GM19395 (cell line): ENCODE measurements at regions not wholly inside any gene's neighbourhood (a gene's known extent, or its start where the extent isn't known, plus 50 kb on each side); places are given as distances from the start of the nearest gene placed in this dataset.
A peak's percentile ranks its signal among the peaks of the same experiment; 100 is the strongest.

Experiments
- ATAC-seq: cut with Tn5 transposase; IDR thresholded peaks from one replicate; pipeline ENCODE4 v1.9.1; 2021; ENCODE audit warnings: mild to moderate bottlenecking, moderate library complexity; ENCODE audit not compliant: unreplicated experiment

DNA sequence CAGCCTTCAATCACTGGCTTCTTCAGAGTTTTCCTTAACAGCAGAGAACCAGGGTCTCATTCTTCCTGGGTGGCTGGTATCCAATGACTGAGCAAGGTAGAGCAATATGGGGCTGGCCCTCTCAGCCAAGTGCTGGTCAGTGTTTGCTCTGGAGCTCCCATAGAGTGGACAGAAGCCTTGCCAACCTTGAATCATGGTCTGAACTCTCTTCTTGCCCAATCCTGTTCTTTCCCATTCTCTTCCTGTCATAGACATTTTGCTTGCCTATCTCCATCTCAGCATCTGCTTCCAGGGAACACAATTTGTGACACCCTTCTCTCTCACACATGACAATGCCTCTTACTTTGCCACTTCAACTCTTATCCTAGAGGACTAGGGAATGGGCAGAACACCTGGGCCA, 245.6 kb upstream of the PEX5L start:
- ATAC-seq: no peak

DNA sequence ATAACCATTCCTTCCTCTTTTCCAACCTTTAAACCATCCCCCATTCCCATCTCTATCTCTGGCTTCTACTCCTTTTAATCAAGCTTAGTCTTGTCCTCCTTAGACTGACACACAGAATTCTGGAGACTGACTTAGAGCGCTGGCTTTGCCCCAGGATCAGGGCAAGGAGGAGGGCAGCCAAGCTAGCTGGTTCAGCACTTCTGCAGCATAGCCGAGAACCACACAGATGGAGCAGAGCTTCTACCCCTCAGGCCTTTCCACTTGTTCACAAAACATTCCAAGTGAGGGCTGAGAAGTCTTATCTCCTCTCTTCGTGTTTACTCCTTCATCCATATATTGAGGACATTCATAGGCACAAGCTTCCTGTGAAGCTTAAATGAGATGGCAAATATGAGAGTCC, 246.5 kb upstream of the PEX5L start:
- ATAC-seq: no peak

DNA sequence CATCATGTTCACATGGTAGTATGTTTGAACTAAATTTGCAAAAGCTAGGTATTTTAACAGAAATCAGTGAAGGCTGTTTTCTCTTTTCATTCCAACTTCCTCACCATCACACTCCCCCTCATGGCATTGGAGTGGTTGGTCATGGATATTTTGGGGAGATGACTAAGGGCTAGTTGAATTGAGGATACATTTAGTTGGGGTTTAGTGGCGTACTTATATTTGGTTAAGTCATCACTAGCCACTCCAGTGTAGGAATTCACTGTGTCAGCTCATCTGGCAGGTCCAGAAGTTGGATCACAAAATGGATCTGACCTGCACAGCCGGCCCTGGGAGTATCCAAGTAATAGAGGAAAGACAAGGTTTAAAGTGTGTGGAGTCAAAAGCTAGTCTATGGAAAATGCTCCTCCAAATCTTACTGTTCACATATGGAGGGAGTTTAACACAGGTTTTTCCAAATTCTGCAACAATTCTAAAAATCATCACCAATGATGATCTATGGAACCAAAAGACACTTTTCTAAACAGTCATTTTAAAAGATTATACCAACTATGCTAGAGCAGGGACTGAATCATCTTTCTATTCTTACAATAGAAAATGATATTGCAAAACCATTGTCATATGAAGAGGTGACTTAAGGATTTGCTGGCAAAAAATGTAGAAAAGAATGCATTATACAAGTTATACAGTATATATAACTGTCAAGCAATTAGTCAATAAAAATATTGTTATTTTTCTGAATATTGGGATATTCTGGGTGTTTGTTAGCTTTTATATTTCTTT, 247.8 kb upstream of the PEX5L start:
- ATAC-seq: no peak

DNA sequence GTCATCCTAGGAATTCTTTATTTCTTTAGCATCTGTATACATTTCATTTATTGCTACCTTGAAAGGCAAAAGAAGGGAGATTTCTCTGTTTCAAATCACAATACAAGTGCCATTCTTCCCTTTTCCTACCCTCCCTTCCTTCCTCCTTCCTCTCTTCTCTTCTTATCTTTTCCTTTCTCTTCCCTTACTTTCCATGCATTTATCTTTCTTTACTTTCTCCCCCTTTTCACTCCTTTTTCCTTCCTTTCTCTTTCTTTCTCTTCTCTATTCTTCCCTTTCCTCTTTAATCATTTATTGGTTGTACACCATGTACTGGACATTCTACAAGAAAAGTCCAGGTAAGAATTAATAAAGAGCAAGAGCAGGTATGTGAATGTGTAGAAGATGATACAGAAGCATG, 251.0 kb upstream of the PEX5L start:
- no peak for ATAC-seq

DNA sequence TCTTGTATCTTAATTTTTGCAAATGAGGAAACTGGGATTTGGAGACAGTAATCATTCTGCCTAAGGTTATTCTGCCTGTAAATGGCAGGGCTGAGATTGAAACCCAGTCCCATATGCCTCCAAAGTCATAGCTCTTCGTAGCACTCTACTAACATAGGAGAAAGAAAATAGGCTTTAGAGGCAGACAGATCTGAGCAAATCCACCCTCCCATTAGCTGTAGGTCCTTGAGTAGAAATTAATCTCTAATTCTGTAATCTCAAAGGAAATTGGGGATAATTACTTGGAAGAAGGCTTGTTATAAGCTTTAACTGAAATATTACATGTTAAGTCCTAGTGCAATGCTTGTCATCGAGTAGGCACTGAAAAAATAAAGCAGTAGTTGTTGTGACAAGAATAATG, 252.1 kb upstream of the PEX5L start:
- ATAC-seq: no peak

DNA sequence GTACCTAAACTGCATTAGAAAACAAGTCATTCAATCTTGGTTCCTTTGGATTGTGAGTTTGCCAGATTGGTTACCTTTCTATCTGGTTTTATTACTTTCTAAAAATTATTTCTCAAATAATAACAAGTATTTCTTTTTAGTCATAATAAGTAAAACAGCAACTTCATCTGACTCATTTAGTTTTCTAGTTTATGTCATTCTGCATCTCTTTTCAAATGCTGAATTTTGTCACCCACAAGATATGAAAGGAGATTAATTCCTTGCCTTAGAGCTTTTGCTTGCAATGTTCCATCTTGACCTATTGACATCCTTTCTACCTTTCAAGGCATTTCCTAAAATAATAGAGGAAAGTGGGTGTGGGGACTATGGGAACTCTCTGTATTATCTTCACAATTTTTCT, 253.6 kb upstream of the PEX5L start:
- ATAC-seq: no peak

DNA sequence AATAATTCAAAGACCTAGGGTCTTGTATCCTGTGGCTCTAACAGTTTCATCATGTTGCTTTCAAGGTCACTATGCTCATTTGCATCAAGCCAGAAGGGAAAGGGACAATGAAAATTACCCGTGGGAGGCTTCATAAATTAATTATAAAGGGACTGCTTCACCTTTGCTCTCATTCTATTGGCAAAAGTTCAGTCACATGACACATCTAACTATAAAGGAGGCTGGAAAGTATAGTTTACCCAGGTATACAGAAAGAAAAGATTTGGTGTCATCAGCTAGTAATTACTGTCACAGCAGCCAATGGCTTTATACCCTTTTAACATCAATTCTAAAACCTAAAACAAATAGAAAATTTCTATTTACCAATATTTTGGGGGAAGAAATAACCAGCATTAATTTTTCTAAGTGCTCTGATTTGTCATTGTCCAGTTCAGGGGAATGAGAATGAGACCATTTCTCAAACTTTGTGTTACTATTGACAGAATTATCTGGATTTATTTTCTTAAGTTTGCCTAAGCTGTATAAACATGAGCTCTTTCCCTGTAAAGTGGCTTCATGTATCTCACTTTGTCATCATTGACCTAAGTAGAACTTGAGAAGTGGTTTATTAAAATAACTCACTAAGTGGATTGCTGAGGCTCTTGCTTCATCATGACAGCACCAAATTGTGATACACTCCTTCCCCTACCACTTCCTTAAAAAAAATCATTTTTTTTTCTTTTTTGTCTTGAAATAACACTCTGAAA, 257.7 kb upstream of the PEX5L start:
- no peak for ATAC-seq

DNA sequence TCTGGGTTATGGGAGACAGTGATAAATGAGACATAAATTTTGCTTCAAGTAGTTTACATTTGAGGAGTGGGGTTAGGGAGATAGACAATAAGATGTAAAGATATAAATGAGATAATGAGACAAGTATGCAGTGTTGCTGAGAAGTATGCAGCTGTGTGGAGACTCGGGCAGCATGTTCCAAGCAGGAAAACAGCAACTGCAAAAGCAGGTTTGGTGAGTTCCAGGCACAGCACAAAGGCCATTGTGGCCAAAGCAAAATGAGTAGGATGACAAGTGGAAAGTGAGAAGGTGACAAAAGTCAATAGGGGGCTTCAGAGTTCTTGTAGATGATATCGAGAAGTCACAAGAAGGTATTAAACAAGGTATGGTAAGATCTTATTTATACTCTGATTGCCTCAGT, 259.1 kb upstream of the PEX5L start:
- no peak for ATAC-seq

DNA sequence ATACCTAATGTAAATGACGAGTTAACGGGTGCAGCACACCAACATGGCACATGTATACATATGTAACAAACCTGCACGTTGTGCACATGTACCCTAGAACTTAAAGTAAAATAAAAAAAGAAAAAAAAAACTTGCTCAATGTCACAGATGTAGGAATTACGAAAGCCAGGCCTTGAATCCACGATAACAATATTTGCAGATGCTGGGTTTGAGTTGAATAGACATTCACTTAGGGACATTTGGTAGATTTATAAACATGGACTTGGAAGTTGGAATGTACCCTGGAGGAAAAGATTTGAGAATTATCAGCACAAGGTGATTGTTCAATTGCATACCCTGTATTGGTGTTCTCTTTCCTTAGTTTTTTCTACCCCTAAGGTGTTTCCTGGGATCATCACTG, 260.2 kb upstream of the PEX5L start:
- no peak for ATAC-seq

DNA sequence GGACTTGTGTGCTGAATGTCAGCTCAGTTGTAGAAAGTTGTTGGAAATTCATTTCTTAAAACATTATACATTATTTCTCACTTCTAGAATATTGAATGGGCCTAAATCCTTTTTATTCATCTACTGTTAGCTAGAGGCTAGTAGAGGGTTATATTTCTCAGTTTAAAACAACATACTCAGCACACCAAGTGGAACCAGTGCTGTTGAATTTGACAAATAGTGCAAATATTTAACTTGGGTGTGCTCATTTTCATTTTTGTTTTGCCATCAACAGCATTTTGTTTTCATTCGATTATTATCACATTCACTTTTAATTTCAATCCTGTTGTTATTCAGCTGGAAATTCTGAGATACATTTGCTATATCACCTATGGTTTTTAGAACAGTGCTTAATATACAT, 269.4 kb upstream of the PEX5L start:
- no peak for ATAC-seq

DNA sequence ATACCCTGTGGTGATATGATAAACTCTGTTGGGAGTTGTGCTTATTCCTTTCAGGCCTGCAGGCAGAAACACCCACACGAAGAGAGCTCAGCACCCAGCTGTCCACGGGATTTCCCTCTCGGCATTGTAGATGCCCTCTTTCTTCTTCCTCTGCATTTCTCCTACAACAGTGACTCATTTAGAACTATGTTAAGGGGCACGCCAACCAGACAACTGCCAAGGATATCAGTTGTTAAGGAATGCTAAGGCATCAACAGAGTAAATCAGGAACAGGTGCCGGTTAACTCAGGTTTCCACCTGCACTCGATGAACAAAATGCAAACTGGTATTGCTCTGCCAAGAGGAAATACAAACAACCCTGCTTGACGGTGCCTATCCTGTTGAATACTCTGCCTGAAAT, 270.0 kb upstream of the PEX5L start:
- ATAC-seq: no peak

DNA sequence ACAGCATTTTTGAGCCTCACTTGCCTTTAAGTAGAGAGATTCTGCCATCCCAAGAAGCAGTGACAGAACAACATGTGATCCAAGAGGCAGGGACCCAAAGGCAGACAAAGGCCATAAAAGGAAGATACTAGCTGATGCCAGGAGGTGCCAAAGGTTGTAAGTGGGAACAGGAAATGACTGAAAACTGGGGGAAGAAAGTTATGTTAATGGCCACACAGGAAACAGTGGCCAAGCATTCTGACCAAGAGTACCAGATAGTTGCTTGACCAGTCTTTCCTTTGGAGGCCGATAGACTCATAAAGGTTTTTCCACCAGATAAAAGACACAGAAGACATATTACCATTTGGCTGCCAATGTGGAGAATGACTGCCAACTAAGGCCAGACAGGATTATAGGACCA, 274.5 kb upstream of the PEX5L start:
- ATAC-seq: no peak

DNA sequence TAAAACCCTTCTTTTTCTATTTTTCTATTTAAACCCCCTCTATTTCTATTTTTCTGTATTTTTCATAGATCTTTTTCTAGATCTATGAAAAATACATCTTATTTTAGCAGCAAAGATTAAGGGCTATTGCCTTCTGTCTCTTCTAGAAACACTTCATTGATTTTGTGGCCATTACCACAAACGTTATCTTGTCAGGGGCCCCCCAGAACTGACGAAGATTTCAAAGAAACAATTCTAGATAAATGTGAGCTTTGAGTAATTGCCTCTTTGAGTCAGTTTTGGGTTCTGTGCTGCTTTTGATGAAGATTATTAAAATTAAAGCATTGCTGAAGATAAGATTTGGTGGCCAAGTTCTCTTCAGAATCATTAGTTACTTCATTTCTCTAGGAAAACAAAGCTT, 279.6 kb upstream of the PEX5L start:
- no peak for ATAC-seq

DNA sequence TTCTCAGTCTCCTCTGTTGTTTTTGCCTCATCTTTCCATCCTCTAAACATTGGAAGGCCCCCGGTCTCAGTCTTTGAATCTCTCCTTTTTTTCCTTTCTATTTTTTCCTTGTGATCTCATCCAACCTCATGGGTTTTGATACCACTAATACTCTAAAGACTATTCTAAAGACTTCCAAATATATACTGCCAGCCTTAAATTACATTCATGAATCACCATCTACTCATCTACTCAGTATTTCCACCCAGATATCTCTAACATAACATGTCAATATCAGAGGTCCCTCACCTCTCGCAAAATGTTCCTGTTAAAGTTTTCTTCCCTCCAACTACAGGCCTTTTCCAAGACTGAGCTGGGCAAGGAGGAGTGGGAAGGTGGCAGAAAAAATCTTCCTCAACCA, 282.5 kb upstream of the TTC14 start:
- no peak for ATAC-seq

DNA sequence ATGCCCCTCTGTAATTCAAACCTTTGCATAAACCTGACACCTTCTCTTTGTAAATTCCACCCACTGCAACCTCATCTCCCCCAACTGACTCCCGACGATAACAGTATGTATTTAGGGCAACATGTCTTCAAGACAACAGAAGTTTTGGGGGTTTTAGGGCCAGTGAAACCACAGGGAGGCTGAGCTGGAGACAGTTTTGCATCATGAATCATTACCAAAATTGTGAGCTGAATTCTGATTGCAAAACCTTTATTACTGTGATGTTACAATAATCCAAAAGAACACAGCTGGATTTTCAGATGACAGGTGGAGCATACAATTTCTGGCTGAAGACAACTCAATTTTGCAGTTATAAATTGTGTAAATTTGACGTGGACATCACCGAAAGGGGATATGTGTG, 281.3 kb upstream of the TTC14 start:
- no peak for ATAC-seq

DNA sequence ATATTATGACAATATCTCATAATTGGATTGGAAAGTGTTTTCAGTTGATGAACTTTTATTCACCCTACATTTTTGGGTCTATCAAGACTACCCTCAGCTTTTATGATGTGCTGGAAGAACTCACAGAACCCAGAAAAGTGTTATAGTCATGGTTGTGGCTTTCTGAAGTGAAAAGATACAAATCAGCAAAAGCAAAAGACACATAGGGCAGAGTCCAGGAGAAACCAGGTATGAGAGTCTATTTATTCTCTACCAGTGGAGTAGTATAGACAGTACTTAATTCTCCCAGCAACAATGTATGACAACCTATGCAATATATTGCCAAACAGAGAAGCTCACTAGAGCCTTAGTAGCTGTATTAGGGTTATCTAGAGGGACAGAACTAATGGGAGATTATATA, 280.4 kb upstream of the TTC14 start:
- ATAC-seq: no peak

DNA sequence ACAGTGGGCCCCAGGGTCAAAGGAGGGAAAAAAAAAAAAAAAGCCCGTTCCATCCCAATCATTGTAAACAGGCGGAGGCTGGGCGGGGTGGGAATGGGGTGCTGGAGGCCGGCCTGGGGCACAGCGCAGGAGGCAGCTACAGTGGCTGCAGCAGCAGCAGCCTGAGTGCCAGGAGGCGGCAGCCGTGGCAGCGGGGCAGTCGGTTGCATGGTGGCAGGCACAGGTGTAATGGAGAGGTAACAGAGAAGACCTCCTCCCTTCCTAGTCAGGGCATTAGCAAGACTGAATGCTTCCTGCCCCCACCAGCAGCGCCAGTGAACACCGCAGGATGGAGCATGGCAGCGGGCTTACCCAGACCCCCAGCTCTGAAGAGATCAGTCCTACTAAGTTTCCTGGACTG, 279.1 kb upstream of the TTC14 start:
- ATAC-seq: no peak

DNA sequence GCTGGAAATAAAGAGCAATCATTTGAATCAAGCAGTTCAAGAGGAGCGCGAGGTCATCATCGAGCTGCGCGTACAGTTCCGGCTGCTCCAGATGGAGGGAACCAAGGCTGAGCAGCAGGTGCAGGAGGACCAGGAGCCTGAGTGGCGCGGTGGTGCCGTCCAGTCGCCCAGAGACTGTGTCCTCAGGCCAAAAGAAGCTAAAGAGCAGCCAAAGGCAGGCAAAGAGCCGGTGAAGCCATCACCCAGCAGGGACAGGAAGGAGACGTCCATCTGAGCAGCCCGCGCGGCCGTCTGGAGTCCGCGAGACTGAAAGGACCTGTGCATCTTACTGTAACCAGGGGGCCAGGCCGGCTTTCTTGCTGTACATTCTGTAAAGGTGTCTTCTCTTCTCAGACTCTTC, 277.2 kb upstream of the TTC14 start:
- no peak for ATAC-seq

DNA sequence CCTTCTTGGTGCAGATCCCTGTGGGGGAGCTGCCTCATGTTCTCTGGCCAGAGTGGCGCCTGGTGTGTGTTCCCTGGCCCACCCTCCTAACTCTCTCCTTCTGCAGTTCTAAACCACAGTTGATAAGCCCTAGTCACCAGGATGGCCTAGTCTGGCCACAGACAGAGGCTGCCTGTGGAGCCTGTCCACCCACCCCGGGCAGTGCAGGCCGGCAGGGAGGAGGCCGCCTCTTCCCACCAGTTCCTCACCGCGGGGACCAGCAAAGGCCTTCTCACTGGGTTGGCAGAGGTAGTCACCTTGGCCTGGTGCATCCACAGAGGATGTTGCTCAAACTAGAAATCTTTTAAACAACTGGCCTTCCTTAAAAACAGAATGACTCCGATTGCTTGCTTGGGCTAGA, 276.4 kb upstream of the TTC14 start:
- ATAC-seq: no peak

DNA sequence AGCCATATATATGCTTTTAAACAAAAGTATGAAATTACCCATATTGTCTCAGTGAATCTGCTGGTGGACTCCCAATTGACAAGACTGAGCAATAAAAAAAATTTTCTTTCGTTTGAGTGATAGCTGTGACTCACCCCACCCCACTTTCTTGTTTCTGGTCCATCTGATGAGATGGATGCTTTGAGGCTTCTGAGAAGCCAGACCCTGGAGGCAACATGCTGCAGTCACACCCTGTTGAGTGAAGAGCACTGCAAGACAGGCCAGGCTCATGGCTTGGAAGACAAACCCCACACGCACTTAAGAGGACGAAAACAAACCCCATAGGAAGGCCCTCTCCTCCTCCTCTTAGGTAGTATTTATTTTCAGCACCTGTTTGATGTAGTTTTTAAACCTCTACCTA, 276.0 kb upstream of the TTC14 start:
- no peak for ATAC-seq

DNA sequence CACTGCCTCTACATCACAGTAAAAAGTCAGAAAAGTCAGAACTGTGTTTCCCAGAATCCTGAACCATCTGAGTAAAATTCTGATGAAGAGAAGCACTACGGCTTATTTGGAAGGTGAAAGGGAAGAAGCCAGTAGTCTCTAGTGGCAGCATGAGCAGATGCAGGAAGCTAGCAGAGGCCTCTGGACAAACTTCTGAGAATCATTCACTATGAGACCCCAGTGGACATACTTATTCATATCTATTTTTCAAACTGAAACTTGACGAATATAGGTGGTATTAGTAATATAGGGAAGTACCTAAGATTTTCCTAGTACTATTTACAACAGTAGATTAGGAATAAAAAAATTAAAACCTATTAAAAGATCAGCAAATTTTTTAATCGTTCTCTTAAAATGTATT, 272.8 kb upstream of the TTC14 start:
- ATAC-seq: peak; percentile 75

DNA sequence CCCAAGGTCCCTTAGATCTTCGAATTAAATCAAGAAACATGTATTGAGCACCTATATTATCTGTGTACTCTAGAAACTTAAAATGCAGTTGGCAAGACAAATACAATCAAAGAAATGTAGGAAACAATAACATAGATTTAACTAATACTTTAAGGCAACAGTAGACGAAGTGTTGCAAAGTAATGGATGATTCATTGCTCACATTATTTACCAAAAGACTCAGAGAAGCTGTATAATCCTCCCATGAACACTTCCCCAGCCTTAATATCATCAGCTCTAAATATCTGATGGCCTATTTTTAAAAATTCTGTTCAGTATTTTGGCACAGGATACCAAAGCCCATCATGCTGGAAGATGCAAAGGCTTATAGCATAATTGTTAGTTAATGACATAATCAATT, 272.1 kb upstream of the TTC14 start:
- no peak for ATAC-seq

DNA sequence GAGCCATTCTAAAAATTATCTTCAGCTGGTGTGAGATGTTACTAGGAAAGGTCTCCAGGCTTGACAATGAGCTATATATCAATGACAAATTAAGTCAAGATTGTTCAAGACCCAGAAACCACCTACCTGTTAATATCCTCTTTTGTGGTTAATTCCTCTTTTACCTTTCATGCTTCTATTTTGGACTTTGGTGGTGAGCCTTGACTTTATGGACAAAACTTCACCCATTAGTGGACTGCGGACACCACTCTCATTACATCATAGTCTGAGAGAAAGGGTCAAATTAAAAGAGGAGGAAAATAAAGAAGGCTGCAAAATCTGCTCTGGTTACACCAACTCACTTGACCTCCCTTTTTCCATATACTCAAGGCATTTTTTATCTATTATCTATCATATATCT, 271.5 kb upstream of the TTC14 start:
- ATAC-seq: no peak
